GF-D8 (cell line): ENCODE measurements at regions not wholly inside any gene's neighbourhood (a gene's known extent, or its start where the extent isn't known, plus 50 kb on each side); places are given as distances from the start of the nearest gene placed in this dataset.
A peak's percentile ranks its signal among the peaks of the same experiment; 100 is the strongest.
"Not testable (repeated sequence)": the region's sequence is repeated elsewhere in the genome, so short reads cannot be mapped to it uniquely, and the experiment has no call there.

Experiments used
- DNase-seq: peaks from one replicate; lab custom pipeline; 2025; lab: John Stamatoyannopoulos, UW

GRCh38 chr13:87094646-87095045 is 576.5 kb upstream of the SLITRK5 start:
- DNase-seq: no peak

GRCh38 chr13:87100431-87100830 is 570.7 kb upstream of the SLITRK5 start:
- DNase-seq: no peak

- DNase-seq: no peak
Measured at GRCh38 chr13:87107651-87108050, 563.5 kb upstream of the SLITRK5 start.

- DNase-seq: no peak
Measured at GRCh38 chr13:87120476-87120875, 550.7 kb upstream of the SLITRK5 start.

- no peak for DNase-seq
Measured at GRCh38 chr13:87122551-87122950, 548.6 kb upstream of the SLITRK5 start.

GRCh38 chr13:87123987-87124784 is 547.0 kb upstream of the SLITRK5 start:
- DNase-seq: peak; percentile 86

- DNase-seq: no peak
Measured at GRCh38 chr13:87124785-87125074, 546.4 kb upstream of the SLITRK5 start.

GRCh38 chr13:87128036-87128435 is 543.1 kb upstream of the SLITRK5 start:
- DNase-seq: no peak

- no peak for DNase-seq
Measured at GRCh38 chr13:87128491-87128890, 542.7 kb upstream of the SLITRK5 start.

- DNase-seq: no peak
Measured at GRCh38 chr13:87129602-87130300, 541.4 kb upstream of the SLITRK5 start.

GRCh38 chr13:87130423-87130822 is 540.7 kb upstream of the SLITRK5 start:
- no peak for DNase-seq

GRCh38 chr13:87131611-87132010 is 539.6 kb upstream of the SLITRK5 start:
- no peak for DNase-seq

GRCh38 chr13:87138866-87139265 is 532.3 kb upstream of the SLITRK5 start:
- DNase-seq: no peak

- DNase-seq: no peak
Measured at GRCh38 chr13:87147076-87147475, 524.1 kb upstream of the SLITRK5 start.

- DNase-seq: no peak
Measured at GRCh38 chr13:87153371-87153770, 517.8 kb upstream of the SLITRK5 start.

- no peak for DNase-seq
Measured at GRCh38 chr13:87166348-87166747, 504.8 kb upstream of the SLITRK5 start.

- DNase-seq: no peak
Measured at GRCh38 chr13:87168390-87168789, 502.8 kb upstream of the SLITRK5 start.

GRCh38 chr13:87169337-87169736 is 501.8 kb upstream of the SLITRK5 start:
- DNase-seq: no peak

- DNase-seq: no peak
Measured at GRCh38 chr13:87172166-87172835, 498.9 kb upstream of the SLITRK5 start.

- not testable (repeated sequence) for DNase-seq
Measured at GRCh38 chr13:87185138-87185537, 486.0 kb upstream of the SLITRK5 start.

GRCh38 chr13:87186647-87187046 is 484.5 kb upstream of the SLITRK5 start:
- DNase-seq: not testable (repeated sequence)

GRCh38 chr13:87191485-87191884 is 479.7 kb upstream of the SLITRK5 start:
- DNase-seq: not testable (repeated sequence)

- no peak for DNase-seq
Measured at GRCh38 chr13:87198371-87198770, 472.8 kb upstream of the SLITRK5 start.
